ENCODE measurements at regions not wholly inside any gene's neighbourhood (a gene's known extent, or its start where the extent isn't known, plus 50 kb on each side); places are given as distances from the start of the nearest gene placed in this dataset.

GRCh38 chr2:41498781-41499180 lies 549.0 kb upstream of the PKDCC start:
- no peak for DNase-seq

GRCh38 chr2:41500895-41501294 lies 546.9 kb upstream of the PKDCC start:
- no peak for DNase-seq

GRCh38 chr2:41502752-41503151 lies 545.1 kb upstream of the PKDCC start:
- no peak for DNase-seq

- no peak for DNase-seq
Measured at GRCh38 chr2:41504532-41504931, 543.3 kb upstream of the PKDCC start.

DNA sequence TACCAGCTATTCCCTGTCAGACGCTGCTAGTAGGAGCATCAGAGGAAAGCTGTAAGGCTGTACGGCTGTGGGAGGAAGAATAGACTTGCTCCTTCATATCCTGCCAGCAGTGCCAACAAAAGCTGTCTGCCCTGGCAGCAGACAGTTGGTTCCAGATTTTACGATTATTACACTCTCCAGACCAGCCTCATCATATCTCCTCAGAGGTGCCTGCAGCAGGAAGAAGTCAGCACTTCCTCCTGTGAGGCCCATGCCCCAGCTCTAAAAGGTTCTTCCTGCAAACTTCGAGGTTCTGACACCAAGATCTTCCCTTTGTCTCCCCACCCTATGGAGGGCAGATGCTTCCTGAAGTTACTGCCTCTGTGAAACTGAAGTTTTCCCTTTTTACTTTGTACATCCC lies 537.7 kb upstream of the PKDCC start:
- DNase-seq = no peak

DNA sequence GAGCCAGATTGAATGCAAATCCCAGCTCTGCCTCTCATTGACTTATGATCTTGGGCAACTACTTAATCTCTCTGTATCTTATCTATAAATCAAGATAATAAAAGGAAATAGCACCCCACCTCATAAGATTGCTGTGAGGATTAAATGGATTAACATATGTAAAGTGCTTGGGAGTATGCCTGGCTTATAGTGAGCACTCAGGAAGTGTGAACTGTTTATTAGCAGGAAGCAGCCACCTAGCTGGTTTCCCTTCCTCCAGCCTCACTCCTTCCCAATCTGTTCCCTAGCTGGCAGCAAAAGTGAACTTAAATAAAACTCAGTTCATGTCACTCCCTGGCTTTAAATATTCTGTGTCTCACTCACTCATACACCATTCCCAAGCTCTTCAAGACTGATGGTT lies 526.6 kb upstream of the PKDCC start:
- no peak for DNase-seq

GRCh38 chr2:41527525-41528323 lies 520.1 kb upstream of the PKDCC start:
- no peak for DNase-seq

GRCh38 chr2:41535575-41535974 lies 512.2 kb upstream of the PKDCC start:
- DNase-seq = no peak

- DNase-seq = no peak
Measured at GRCh38 chr2:41540272-41540998, 507.4 kb upstream of the PKDCC start.

DNA sequence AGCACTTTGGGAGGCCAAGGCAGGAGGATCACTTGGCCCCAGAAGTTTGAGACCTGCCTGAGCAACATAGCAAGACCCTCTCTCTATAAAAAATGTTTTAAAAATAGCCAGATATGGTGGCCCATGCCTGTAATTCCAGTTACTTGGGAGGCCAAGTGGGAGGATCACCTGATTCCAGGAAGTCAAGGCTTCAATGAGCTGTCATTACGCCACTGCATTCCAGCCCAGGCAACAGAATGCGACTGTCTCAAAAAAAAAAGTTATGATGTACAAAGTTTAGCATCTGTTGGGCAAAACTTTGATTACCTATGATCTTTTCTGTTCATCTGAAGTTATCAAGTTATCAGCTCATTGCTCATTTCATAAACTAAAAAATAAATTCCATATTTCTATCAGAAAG lies 504.1 kb upstream of the PKDCC start:
- DNase-seq = no peak

DNA sequence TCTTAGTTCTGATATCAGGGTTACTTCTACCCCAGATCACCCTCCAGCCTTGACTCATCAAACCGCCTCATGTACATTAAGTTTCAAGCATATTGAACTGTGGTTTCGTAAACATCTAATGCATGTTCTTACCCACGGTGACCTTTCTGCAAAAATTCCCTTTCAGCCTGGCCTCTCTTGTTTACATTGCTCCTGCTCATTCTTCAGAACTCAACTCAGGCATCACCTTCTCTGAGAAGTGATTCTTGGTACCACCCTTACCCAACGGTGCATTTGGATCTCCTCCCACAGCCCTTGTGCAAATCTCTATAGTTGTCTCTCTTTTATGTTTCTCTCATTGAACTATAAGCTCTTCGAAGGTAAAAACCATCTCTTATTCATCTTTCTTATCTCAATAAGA lies 503.1 kb upstream of the PKDCC start:
- DNase-seq = no peak

- DNase-seq = no peak
Measured at GRCh38 chr2:41546031-41546430, 501.8 kb upstream of the PKDCC start.

DNA sequence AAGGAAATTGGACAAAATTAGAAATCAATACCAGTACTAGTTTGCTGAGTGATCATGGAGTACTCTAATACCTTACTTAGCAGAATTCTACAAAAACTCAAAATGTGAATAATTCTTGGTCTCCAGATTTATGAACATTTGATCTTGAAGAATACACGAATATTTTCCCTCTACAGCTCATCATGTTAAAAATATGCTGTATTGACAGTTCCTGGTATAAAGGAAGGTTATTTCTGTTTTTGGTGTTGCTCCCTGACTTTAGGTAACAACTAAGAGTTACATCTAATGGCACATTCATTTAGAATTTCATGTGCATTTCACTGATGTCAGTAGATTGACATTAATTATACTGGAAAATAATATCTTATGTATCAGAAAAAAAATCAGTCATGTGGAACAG lies 479.2 kb upstream of the PKDCC start:
- DNase-seq = no peak

DNA sequence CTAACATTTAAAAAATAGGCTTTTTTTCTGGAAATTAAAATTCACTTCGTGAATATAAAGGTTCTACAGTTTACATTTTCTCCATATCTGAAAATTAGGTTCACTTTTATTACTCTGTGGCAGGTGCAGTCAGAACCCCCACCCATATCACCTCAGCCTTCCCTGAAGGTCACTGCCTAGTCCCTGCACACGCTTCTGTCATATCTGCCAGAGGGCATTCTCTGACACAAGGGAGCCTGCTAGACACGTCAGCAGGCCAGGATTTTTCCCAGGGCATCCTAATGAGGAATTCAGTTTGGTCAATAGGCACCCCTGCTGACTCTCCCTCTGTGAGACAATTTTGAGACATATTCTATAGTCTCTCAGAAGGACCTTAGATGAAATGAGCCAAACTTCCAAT lies 475.7 kb upstream of the PKDCC start:
- no peak for DNase-seq

DNA sequence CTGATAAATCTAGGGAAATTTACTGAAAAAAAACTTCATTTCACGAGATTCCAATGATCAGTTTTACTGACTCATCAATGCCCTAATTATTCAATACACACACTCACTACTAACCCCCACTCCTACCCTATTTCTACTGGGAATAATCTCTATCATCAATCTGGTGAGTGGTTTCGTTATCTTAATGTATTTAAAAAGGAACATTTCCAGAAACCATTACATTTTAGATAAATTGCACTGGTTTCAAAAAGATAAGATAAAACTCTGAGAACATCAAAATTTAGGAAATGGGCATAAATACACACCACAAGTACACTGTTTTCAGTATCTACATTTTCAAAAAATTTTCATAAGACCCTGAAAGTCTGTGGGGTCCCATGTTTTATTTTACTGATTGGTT lies 471.4 kb upstream of the PKDCC start:
- no peak for DNase-seq

DNA sequence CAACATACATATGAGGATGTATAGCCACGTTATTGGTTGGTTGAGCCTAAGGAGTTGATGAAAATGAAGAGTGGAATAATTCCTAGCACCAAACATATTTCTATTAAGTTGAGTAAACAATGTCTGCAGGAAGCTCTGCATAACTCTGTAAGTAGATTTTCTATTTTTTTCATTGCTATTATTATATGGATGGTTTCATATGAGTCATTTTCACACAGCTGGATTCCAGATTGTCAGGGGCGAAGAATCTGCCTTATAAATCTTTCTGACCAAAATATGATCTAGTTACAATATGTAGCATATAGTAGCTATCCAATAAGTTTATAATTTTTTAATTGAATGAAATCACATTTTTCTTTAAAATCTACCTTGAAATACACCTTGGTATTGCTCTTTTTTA lies 468.0 kb upstream of the PKDCC start:
- no peak for DNase-seq

DNA sequence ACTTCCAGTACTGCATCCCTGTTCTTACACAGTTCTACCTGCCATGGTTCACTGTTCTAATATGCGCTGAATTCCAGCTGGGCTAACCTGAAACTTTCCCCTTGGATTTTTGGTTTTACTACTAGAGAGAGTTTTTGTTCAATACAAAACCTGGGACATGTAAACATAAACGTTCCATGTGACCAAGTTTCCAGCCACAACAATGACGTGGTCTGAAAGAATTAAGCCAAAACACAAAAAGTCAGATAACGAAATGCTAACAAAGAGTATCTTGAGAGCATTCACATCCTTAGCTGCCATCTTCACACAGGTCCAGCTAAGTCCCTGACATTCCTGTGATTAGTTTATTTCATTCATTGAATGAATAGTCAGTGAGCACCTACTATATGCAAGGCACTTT lies 467.0 kb upstream of the PKDCC start:
- DNase-seq = no peak

- DNase-seq = no peak
Measured at GRCh38 chr2:41595240-41595639, 452.6 kb upstream of the PKDCC start.

DNA sequence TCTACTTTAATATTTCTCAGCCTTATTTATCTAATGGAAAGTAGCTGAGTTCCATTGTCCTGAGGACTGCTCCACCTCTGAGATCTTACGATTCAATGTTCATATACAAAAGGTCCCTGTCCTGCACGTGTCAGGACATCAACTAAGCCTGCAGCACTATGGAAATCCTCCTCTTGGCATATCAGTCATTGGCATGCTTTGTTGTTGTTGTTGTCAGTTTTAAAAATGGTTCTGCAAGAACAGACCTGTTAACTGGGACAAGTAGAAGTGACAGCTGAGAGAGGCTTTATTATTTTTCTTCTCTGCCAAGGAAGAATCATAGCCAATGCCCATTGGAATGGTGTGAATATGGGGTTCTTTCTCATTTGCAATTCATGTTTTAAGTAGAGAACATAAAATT lies 450.1 kb upstream of the PKDCC start:
- no peak for DNase-seq

- no peak for DNase-seq
Measured at GRCh38 chr2:41598161-41598894, 449.5 kb upstream of the PKDCC start.

DNA sequence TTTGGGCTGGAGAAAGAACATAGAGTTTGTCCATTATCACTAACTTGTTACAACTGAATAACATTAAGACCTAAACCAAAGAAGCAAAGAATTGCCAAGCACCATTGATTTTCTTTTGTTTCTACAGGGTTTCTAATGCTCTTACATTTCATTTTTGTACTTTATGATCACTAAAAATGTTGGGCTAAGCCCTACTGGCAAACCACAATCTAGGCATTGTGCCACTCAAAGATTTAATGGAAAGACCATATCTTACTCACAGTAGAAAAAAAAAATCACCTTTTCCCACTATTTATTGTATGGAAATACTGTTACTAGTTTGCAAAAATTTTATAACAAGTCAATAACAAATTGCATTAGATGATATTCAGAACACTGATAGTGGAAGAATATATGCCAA lies 447.4 kb upstream of the PKDCC start:
- no peak for DNase-seq

DNA sequence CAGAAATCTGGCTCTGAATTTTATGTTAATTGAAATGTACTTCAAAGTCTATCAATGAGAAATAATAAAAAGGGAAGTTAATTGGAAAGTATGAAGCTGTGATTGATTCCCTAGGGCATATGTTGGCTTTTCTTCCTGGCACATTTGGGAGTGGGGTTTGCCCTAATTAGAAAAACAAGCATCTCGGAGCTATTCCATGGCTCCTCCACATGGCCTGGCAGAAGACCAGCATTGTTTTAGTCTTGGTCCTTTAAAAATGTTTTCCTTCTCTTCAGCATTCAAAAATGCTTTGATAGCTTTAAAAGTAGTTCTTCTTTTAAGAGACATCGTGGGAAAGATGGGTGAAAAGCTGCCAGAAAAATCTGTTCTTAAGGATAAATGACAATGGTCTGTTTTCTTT lies 445.5 kb upstream of the PKDCC start:
- no peak for DNase-seq

- no peak for DNase-seq
Measured at GRCh38 chr2:41605311-41605710, 442.5 kb upstream of the PKDCC start.

DNA sequence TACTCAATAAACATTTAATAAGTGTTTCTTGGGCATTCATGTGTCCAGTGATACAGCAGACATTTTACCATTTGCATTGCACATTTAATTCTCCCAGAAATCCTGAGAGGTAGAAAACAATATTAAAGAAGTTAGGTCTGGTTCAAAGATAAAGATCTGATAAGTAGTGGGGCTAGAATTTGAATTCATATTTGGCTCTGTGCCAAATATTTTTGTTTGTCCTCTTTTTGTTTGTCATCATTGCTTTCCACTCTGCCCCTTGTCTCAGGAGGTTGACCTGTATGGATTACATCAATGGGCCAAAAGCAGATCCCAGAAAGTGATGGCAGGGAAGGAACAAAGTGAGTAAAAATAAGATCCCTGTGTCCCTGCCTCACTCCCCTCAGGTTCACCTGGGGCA lies 441.9 kb upstream of the PKDCC start:
- no peak for DNase-seq

All from stimulated activated CD4-positive, alpha-beta T cell treated with anti-CD3 and anti-CD28 coated beads, Interleukin-4, amount 100 ng/mL, for 1 hour (primary cell).